ENCODE measurements at regions not wholly inside any gene's neighbourhood (a gene's known extent, or its start where the extent isn't known, plus 50 kb on each side); places are given as distances from the start of the nearest gene placed in this dataset.

GRCh38 chr4:32192991-32193390 is 1472.8 kb downstream of the PCDH7 start:
- TF ChIP-seq CREB5 (CRISPR knock-in tag; IDR thresholded peaks at IDR 0.05; ENCODE audit: low read depth) (no peak), ESRRG (CRISPR knock-in tag; IDR thresholded peaks at IDR 0.05) (no peak), ZC3H10 (CRISPR knock-in tag; IDR thresholded peaks at IDR 0.05) (no peak), PPARA (CRISPR knock-in tag; IDR thresholded peaks at IDR 0.05; ENCODE audit: borderline replicate concordance) (no peak), TOX (CRISPR knock-in tag; IDR thresholded peaks at IDR 0.05; ENCODE audit: borderline replicate concordance) (no peak), CSDC2 (CRISPR knock-in tag; IDR thresholded peaks at IDR 0.05) (no peak), ZNF70 (CRISPR knock-in tag; IDR thresholded peaks at IDR 0.05) (no peak), ZNF565 (CRISPR knock-in tag; conservative IDR thresholded peaks at IDR 0.05; ENCODE audit: low read depth) (no peak), OSR1 (CRISPR knock-in tag; IDR thresholded peaks at IDR 0.05) (no peak), BACH2 (CRISPR knock-in tag; IDR thresholded peaks at IDR 0.05; ENCODE audit: borderline replicate concordance) (no peak)
- ATAC-seq: no peak

- TF ChIP-seq ISL1 (CRISPR knock-in tag; IDR thresholded peaks at IDR 0.05) (no peak), TOX (CRISPR knock-in tag; IDR thresholded peaks at IDR 0.05; ENCODE audit: borderline replicate concordance) (no peak), ARNTL (CRISPR knock-in tag; IDR thresholded peaks at IDR 0.05; ENCODE audit: borderline replicate concordance, low read depth) (no peak), ZNF565 (CRISPR knock-in tag; conservative IDR thresholded peaks at IDR 0.05; ENCODE audit: low read depth) (no peak), GLIS3 (CRISPR knock-in tag; IDR thresholded peaks at IDR 0.05) (no peak), ZFP30 (CRISPR knock-in tag; IDR thresholded peaks at IDR 0.05) (no peak), CREB5 (CRISPR knock-in tag; IDR thresholded peaks at IDR 0.05; ENCODE audit: low read depth) (no peak), PATZ1 (CRISPR knock-in tag; IDR thresholded peaks at IDR 0.05; ENCODE audit: borderline replicate concordance) (no peak), ZFP3 (CRISPR knock-in tag; IDR thresholded peaks at IDR 0.05) (no peak), ZC3H10 (CRISPR knock-in tag; IDR thresholded peaks at IDR 0.05) (no peak), CSDC2 (CRISPR knock-in tag; IDR thresholded peaks at IDR 0.05) (no peak), OSR1 (CRISPR knock-in tag; IDR thresholded peaks at IDR 0.05) (no peak), BACH2 (CRISPR knock-in tag; IDR thresholded peaks at IDR 0.05; ENCODE audit: borderline replicate concordance) (no peak), ZNF70 (CRISPR knock-in tag; IDR thresholded peaks at IDR 0.05) (no peak), POU6F1 (CRISPR knock-in tag; IDR thresholded peaks at IDR 0.05; ENCODE audit: borderline replicate concordance, low read depth) (no peak), SNAI2 (CRISPR knock-in tag; IDR thresholded peaks at IDR 0.05) (no peak), ZNF8 (CRISPR knock-in tag; IDR thresholded peaks at IDR 0.05) (no peak), PPARA (CRISPR knock-in tag; IDR thresholded peaks at IDR 0.05; ENCODE audit: borderline replicate concordance) (no peak), CSRNP3 (CRISPR knock-in tag; IDR thresholded peaks at IDR 0.05) (no peak)
- no peak for ATAC-seq
Observed at GRCh38 chr4:32196950-32197688, 1477.0 kb downstream of the PCDH7 start.

- no peak for ATAC-seq
- TF ChIP-seq PATZ1 (CRISPR knock-in tag; IDR thresholded peaks at IDR 0.05; ENCODE audit: borderline replicate concordance) (no peak), CSDC2 (CRISPR knock-in tag; IDR thresholded peaks at IDR 0.05) (no peak), ESRRG (CRISPR knock-in tag; IDR thresholded peaks at IDR 0.05) (no peak), TSHZ2 (CRISPR knock-in tag; IDR thresholded peaks at IDR 0.05) (no peak), OSR1 (CRISPR knock-in tag; IDR thresholded peaks at IDR 0.05) (no peak), TCF4 (CRISPR knock-in tag; IDR thresholded peaks at IDR 0.05; ENCODE audit: borderline replicate concordance) (no peak), RARB (CRISPR knock-in tag; IDR thresholded peaks at IDR 0.05) (no peak), ZNF70 (CRISPR knock-in tag; IDR thresholded peaks at IDR 0.05) (no peak), ZFP30 (CRISPR knock-in tag; IDR thresholded peaks at IDR 0.05) (no peak), BACH2 (CRISPR knock-in tag; IDR thresholded peaks at IDR 0.05; ENCODE audit: borderline replicate concordance) (no peak)
Observed at GRCh38 chr4:32199639-32200038, 1479.5 kb downstream of the PCDH7 start.

Data from SK-N-SH treated with all-trans-retinoic acid at 6 μM for 48 hours (cell line).